Nephron (organoid): ENCODE measurements at regions not wholly inside any gene's neighbourhood (a gene's known extent, or its start where the extent isn't known, plus 50 kb on each side); places are given as distances from the start of the nearest gene placed in this dataset.

Experiments used
- H3K27ac Mint-ChIP-seq, 3 experiments: 2 replicates each; pipeline ENCODE4 v1.8.0; 2020; ENCODE audit warnings: mixed read lengths in 3 of 3, mild to moderate bottlenecking in 2 of 3, moderate library complexity in 1 of 3
- H3K27me3 Mint-ChIP-seq: 2 replicates; pipeline ENCODE4 v1.8.0; 2021; ENCODE audit warnings: low read depth, mild to moderate bottlenecking, moderate library complexity, mixed read lengths
- H3K36me3 Mint-ChIP-seq: 2 replicates; pipeline ENCODE4 v1.8.0; 2020; ENCODE audit warnings: low read depth, mixed read lengths
- H3K4me1 Mint-ChIP-seq: 2 replicates; pipeline ENCODE4 v1.8.0; 2020; ENCODE audit warnings: mixed read lengths
- H3K4me3 Mint-ChIP-seq, 3 experiments: 2 replicates each; pipeline ENCODE4 v1.8.0; 2020; ENCODE audit warnings: mild to moderate bottlenecking in 3 of 3, mixed read lengths in 3 of 3, moderate library complexity in 2 of 3
- H3K9me3 Mint-ChIP-seq: 2 replicates; pipeline ENCODE4 v1.8.0; 2020; ENCODE audit warnings: mixed read lengths
- CTCF ChIP-seq, 3 experiments: fragments of 200-600 bp; sonication (generic); IDR thresholded peaks; one replicate each; pipeline ENCODE4 v1.5.0; 2021; ENCODE audit warnings: antibody characterized with exemption in 3 of 3; ENCODE audit not compliant: unreplicated experiment in 3 of 3

- Mint-ChIP-seq H3K27ac (no peak overlapping the region), H3K27me3 (peaks cover 31% of the 10 kb centered on the region), H3K4me1 (no peaks in the 10 kb centered on the region), H3K36me3 (no peaks in the 10 kb centered on the region), H3K9me3 (no peaks in the 10 kb centered on the region), H3K4me3 (no peak overlapping the region)
- no peak for TF ChIP-seq CTCF (IDR thresholded peaks at IDR 0.05; ENCODE audit: unreplicated experiment in 3 of 3)
Measured at GRCh38 chr11:119880873-119881272, 151.9 kb upstream of the NECTIN1 start.

- TF ChIP-seq CTCF (IDR thresholded peaks at IDR 0.05; ENCODE audit: unreplicated experiment in 3 of 3): no peak
- H3K27ac Mint-ChIP-seq: no peak overlapping the region
- no peak overlapping the region for H3K4me3 Mint-ChIP-seq
- H3K4me1 Mint-ChIP-seq: no peaks in the 10 kb centered on the region
- H3K9me3 Mint-ChIP-seq: no peaks in the 10 kb centered on the region
- peaks cover 28% of the 10 kb centered on the region for H3K27me3 Mint-ChIP-seq
- no peaks in the 10 kb centered on the region for H3K36me3 Mint-ChIP-seq
Measured at GRCh38 chr11:119880143-119880542, 151.1 kb upstream of the NECTIN1 start.

GRCh38 chr11:119878990-119879389 is 150.0 kb upstream of the NECTIN1 start:
- TF ChIP-seq CTCF (IDR thresholded peaks at IDR 0.05; ENCODE audit: unreplicated experiment in 3 of 3): no peak
- no peak overlapping the region for H3K27ac Mint-ChIP-seq
- no peak overlapping the region for H3K4me3 Mint-ChIP-seq
- H3K9me3 Mint-ChIP-seq: no peaks in the 10 kb centered on the region
- H3K4me1 Mint-ChIP-seq: no peaks in the 10 kb centered on the region
- peaks cover 29% of the 10 kb centered on the region for H3K27me3 Mint-ChIP-seq
- no peaks in the 10 kb centered on the region for H3K36me3 Mint-ChIP-seq

- Mint-ChIP-seq H3K4me3 (no peak overlapping the region), H3K27ac (no peak overlapping the region), H3K36me3 (no peaks in the 10 kb centered on the region), H3K9me3 (no peaks in the 10 kb centered on the region), H3K27me3 (peaks cover 30% of the 10 kb centered on the region), H3K4me1 (no peaks in the 10 kb centered on the region)
- no peak for TF ChIP-seq CTCF (IDR thresholded peaks at IDR 0.05; ENCODE audit: unreplicated experiment in 3 of 3)
Measured at GRCh38 chr11:119876841-119877240, 147.8 kb upstream of the NECTIN1 start.

GRCh38 chr11:119875841-119876600 is 147.0 kb upstream of the NECTIN1 start:
- Mint-ChIP-seq H3K9me3 (no peaks in the 10 kb centered on the region), H3K27ac (no peak overlapping the region), H3K27me3 (peaks cover 30% of the 10 kb centered on the region), H3K36me3 (no peaks in the 10 kb centered on the region), H3K4me3 (no peak overlapping the region), H3K4me1 (no peaks in the 10 kb centered on the region)
- no peak for TF ChIP-seq CTCF (IDR thresholded peaks at IDR 0.05; ENCODE audit: unreplicated experiment in 3 of 3)

- Mint-ChIP-seq H3K27me3 (peaks cover 24% of the 10 kb centered on the region), H3K4me3 (no peak overlapping the region), H3K9me3 (no peaks in the 10 kb centered on the region), H3K27ac (no peak overlapping the region), H3K36me3 (no peaks in the 10 kb centered on the region), H3K4me1 (no peaks in the 10 kb centered on the region)
- no peak for TF ChIP-seq CTCF (IDR thresholded peaks at IDR 0.05; ENCODE audit: unreplicated experiment in 3 of 3)
Measured at GRCh38 chr11:119874660-119875238, 145.7 kb upstream of the NECTIN1 start.
